ENCODE measurements at regions not wholly inside any gene's neighbourhood (a gene's known extent, or its start where the extent isn't known, plus 50 kb on each side); places are given as distances from the start of the nearest gene placed in this dataset.

DNA sequence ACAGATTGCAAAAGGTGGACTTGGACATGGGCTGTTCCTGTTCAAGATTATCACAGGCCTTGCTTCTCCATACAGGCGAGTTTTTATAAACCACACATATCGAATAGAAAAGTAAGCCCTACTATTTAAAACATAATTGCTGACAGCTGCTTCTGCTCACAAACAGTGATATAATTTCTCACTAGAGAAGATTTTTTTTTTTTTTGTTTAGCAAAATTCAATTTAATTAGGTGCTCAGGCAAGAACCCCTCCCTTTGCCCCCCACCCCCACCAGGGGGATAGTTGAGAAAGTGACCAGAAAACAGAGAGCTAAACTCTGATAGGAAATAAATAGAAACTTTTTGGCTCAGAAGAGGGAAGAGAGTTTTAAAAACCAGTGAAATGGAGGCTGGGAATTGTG lies 132.8 kb upstream of the CRY1 start:
- Histone ChIP-seq H3K27me3 (replicated peaks in 1 of 4; ENCODE audit: control insufficient read depth in 3 of 4, extremely low read depth in 1 of 4, insufficient read depth in 3 of 4, low read length in 3 of 4) (no peaks in the 10 kb centered on the region), H2BK5ac (ENCODE audit: low read depth, low read length) (no peak overlapping the region; the same call in 1 of the 2 replicates), H3K4me1 (replicated peaks in 1 of 4; ENCODE audit: control insufficient read depth in 3 of 4, insufficient read depth in 4 of 4, low read length in 3 of 4) (peaks cover 0 to 11% (median 5%) of the 10 kb centered on the region in 4 experiments; a peak in 4 of 7 replicates), H4K91ac (replicated peaks; ENCODE audit: insufficient read length, low read length) (no peak overlapping the region), H2AFZ (ENCODE audit: low read length) (0 out of 2 replicates have a peak overlapping the region, but pooled peaks have one; percentile 94), H3K27ac (ENCODE audit: low read depth, low read length) (no peak overlapping the region), H4K8ac (ENCODE audit: extremely low read depth, insufficient read depth, low read length) (no peak overlapping the region), H4K20me1 (replicated peaks in 1 of 2; ENCODE audit: control insufficient read depth in 1 of 2, insufficient read depth in 2 of 2, low read length in 2 of 2) (no peaks in the 10 kb centered on the region), H3K36me3 (ENCODE audit: control insufficient read depth in 2 of 4, insufficient read depth in 4 of 4, low read length in 3 of 4) (no peaks in the 10 kb centered on the region), H3K9ac (replicated peaks in 1 of 4; ENCODE audit: extremely low read depth in 1 of 4, low read depth in 3 of 4, low read length in 3 of 4) (no peak overlapping the region), H3K14ac (ENCODE audit: insufficient read length) (no peak overlapping the region), H4K5ac (ENCODE audit: insufficient read length, low read depth, low read length) (no peak overlapping the region), H3K23me2 (ENCODE audit: low read depth, low read length) (no peaks in the 10 kb centered on the region), H2BK20ac (ENCODE audit: low read length) (no peak overlapping the region), H2BK12ac (ENCODE audit: low read depth, low read length) (no peak overlapping the region), H3K9me3 (ENCODE audit: insufficient read depth in 2 of 2, low read depth in 1 of 2, low read length in 1 of 2) (no peaks in the 10 kb centered on the region), H2AK5ac (ENCODE audit: low read depth, low read length) (no peak overlapping the region), H2BK15ac (ENCODE audit: low read length) (no peak overlapping the region), H3K18ac (ENCODE audit: extremely low read depth, low read length) (no peak overlapping the region), H3K79me1 (ENCODE audit: low read depth, low read length) (no peaks in the 10 kb centered on the region), H2BK120ac (replicated peaks; ENCODE audit: low read depth, low read length) (no peak overlapping the region), H3K23ac (ENCODE audit: insufficient read length) (no peak overlapping the region), H3K4me2 (ENCODE audit: insufficient read depth in 1 of 2, low read depth in 2 of 2, low read length in 2 of 2) (no peak overlapping the region), H3K56ac (replicated peaks; ENCODE audit: insufficient read length, low read depth, low read length) (no peak overlapping the region), H3K4me3 (ENCODE audit: extremely low read depth in 1 of 4, insufficient read depth in 2 of 4, low read depth in 3 of 4, low read length in 4 of 4) (no peak overlapping the region), H3K4ac (replicated peaks; ENCODE audit: insufficient read length, low read depth, low read length) (no peak overlapping the region), H3K79me2 (ENCODE audit: control insufficient read depth in 1 of 2, insufficient read depth in 2 of 2, low read length in 2 of 2) (no peaks in the 10 kb centered on the region)
- DNase-seq (ENCODE audit: low read depth in 1 of 2, low spot score in 2 of 2) (peak in 1 of 2 experiments; percentile 38), FAIRE-seq (no peak)
- whole genome bisulfite sequencing, 2 experiments (ENCODE audit: extremely low coverage in 1 of 2, insufficient coverage in 1 of 2, insufficient read length in 1 of 2, insufficient replicate concordance in 2 of 2, low coverage in 1 of 2, low lambda C conversion rate in 2 of 2, missing lambda C conversion rate in 1 of 2) = 94% methylated on average over 2 of the region's 2 CpGs; no CpG with 5 or more reads in 1 of the 2 experiments
- ChIA-PET POLR2A (ENCODE audit: partially characterized antibody) (no interaction called here), CTCF (ENCODE audit: partially characterized antibody) (interaction anchor here (1.1 to 2.5 kb wide), 5 partner anchors 70 to 339 kb away, joined by 3 to 8 read pairs (median 5); no protein-coding TSS in a partner anchor)
- TF ChIP-seq GTF2F1 (IDR thresholded peaks at IDR 0.05; ENCODE audit: borderline replicate concordance, low read depth, low read length) = no peak
- TF ChIP-seq, protein P1, sequence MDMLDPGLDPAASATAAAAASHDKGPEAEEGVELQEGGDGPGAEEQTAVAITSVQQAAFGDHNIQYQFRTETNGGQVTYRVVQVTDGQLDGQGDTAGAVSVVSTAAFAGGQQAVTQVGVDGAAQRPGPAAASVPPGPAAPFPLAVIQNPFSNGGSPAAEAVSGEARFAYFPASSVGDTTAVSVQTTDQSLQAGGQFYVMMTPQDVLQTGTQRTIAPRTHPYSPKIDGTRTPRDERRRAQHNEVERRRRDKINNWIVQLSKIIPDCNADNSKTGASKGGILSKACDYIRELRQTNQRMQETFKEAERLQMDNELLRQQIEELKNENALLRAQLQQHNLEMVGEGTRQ (IDR thresholded peaks at IDR 0.05; ENCODE audit: low read length) = no peak
- no peak for TF ChIP-seq KDM1A (IDR thresholded peaks at IDR 0.05; ENCODE audit: borderline replicate concordance, low read length)
- no peak for TF ChIP-seq POLR2A (IDR thresholded peaks at IDR 0.05; ENCODE audit: control extremely low read depth in 1 of 2, low read depth in 2 of 2, low read length in 2 of 2)
- TF ChIP-seq SIX5 (IDR thresholded peaks at IDR 0.05; ENCODE audit: low read depth, low read length) = no peak
- no peak for TF ChIP-seq POLR2AphosphoS5 (IDR thresholded peaks at IDR 0.05; ENCODE audit: low read depth, low read length)
- TF ChIP-seq GABPA (IDR thresholded peaks at IDR 0.05; ENCODE audit: borderline replicate concordance, insufficient read depth, low read length) = no peak
- no peak for TF ChIP-seq EZH2 (IDR thresholded peaks at IDR 0.05; ENCODE audit: low read depth, low read length, severe bottlenecking)
- no peak for TF ChIP-seq CBX8 (IDR thresholded peaks at IDR 0.05; ENCODE audit: borderline replicate concordance, low read depth, low read length)
- TF ChIP-seq TCF12 (IDR thresholded peaks at IDR 0.05; ENCODE audit: low read depth, low read length) = no peak
- TF ChIP-seq SP4 (IDR thresholded peaks at IDR 0.05; ENCODE audit: low read length) = no peak
- no peak for TF ChIP-seq CTBP2 (IDR thresholded peaks at IDR 0.05; ENCODE audit: borderline replicate concordance, insufficient read depth, insufficient read length, low read length)
- TF ChIP-seq ATF3 (IDR thresholded peaks at IDR 0.05; ENCODE audit: insufficient read depth, low read depth, low read length) = no peak

Data from H1 (cell line).